Skeletal muscle satellite cell (primary cell): ENCODE measurements at regions not wholly inside any gene's neighbourhood (a gene's known extent, or its start where the extent isn't known, plus 50 kb on each side); places are given as distances from the start of the nearest gene placed in this dataset.

ENCODE experiments used
- H3K27me3 ChIP-seq: 2 replicates; pipeline ENCODE4 v1.7.0; 2013; ENCODE audit warnings: low read length; ENCODE audit not compliant: control insufficient read depth, insufficient read depth
- H3K36me3 ChIP-seq: 2 replicates; pipeline ENCODE4 v1.7.0; 2013; ENCODE audit warnings: mild to moderate bottlenecking, control low read depth, low read length; ENCODE audit not compliant: insufficient read depth
- H3K4me1 ChIP-seq: 2 replicates; pipeline ENCODE4 v1.7.0; 2013; ENCODE audit warnings: low read length; ENCODE audit not compliant: control insufficient read depth, insufficient read depth
- H3K4me2 ChIP-seq: 2 replicates; pipeline ENCODE4 v1.7.0; 2013; ENCODE audit warnings: mild to moderate bottlenecking, low read length
- H3K4me3 ChIP-seq: 2 replicates; pipeline ENCODE4 v1.7.0; 2013; ENCODE audit warnings: low read length
- H3K9ac ChIP-seq: 2 replicates; pipeline ENCODE4 v1.7.0; 2013; ENCODE audit warnings: mild to moderate bottlenecking, low read depth, low read length, moderate library complexity
- H3K9me3 ChIP-seq: replicated peaks from 2 replicates; pipeline ENCODE4 v1.7.0; 2013; ENCODE audit warnings: mild to moderate bottlenecking, control low read depth, low read length

DNA sequence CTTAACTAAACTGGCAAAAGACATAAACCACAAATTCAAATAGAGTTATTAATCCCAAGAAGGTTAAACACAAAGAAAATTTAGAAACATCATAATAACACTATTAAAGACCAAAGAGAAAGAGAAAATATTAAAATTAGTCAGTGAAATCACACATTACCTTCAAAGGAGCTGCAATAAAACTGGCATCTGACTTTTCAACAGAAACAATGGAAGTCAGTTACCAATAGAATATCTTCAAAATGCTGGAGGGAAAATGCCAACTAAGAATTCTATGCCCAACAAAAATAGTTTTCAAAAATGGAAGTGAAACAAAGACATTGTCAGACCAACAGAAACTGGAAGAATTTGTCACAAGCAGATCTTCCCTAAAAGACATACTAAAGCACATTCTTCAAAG is 68.7 kb upstream of the RNF7 start:
- Histone ChIP-seq H3K4me3 (no peak overlapping the region), H3K9me3 (no peaks in the 10 kb centered on the region), H3K27me3 (peaks cover 5% of the 10 kb centered on the region), H3K9ac (no peak overlapping the region), H3K4me1 (no peaks in the 10 kb centered on the region), H3K4me2 (no peak overlapping the region), H3K36me3 (no peaks in the 10 kb centered on the region)

DNA sequence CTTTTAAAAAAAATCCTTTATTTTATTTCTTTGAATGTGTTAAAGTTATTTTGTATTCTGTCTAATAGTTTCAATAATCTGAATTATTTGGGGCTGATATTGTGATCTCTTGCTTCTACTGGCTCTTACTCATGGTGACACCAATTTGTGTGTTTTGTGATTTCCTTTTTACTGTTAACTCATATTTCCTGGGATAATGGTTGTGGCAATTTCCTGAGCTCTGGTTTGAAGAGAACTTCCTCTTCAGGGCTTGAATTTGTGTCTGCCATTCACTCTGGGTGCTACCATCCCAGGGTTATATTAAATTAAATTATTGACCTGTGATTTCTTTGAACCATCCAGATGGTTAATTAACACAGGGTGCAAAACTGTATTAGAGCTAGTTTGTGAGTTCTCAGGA is 60.4 kb upstream of the RNF7 start:
- H3K9me3 ChIP-seq = no peaks in the 10 kb centered on the region
- no peaks in the 10 kb centered on the region for H3K27me3 ChIP-seq
- H3K36me3 ChIP-seq = no peaks in the 10 kb centered on the region
- no peak overlapping the region for H3K4me3 ChIP-seq
- no peaks in the 10 kb centered on the region for H3K4me1 ChIP-seq
- no peak overlapping the region for H3K4me2 ChIP-seq
- H3K9ac ChIP-seq = no peak overlapping the region

DNA sequence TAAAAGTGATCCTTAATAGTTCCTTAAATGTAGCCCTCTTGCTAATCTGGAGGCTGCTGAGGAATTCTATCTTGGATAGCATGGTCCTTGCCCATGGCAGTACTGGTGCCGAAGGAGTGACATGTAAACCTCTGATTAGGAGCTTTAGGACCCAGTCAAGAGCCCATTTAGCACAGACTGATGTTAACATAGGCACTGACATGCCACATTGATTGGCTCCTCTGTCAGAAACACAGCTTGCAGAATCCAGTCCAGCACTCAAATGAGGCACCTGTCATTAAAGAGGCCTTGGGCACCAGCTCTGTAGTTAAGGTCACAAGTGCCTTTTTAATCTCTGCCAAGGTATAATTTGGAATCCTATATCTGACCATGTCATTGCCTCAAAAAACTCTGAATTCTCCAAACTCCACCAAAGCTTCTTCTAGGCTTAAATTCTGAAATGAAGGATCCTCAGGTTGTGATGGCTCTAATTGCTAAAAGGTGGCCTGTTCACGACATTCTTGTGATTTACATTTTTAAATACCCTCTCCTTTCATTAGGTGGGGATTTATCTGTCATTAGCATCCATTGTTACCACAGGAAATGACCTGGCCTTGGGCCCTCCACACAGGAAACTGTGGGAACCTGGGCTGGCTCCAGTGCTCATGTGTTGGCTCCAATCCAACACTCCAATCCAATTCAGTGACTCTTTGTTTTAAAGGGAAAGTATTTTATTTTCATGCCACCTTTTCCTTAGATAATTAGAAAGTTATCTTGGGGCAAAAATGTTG is 57.3 kb upstream of the RNF7 start:
- Histone ChIP-seq H3K36me3 (no peaks in the 10 kb centered on the region), H3K4me3 (no peak overlapping the region), H3K9ac (no peak overlapping the region), H3K4me1 (no peaks in the 10 kb centered on the region), H3K27me3 (no peaks in the 10 kb centered on the region), H3K9me3 (no peaks in the 10 kb centered on the region), H3K4me2 (no peak overlapping the region)

DNA sequence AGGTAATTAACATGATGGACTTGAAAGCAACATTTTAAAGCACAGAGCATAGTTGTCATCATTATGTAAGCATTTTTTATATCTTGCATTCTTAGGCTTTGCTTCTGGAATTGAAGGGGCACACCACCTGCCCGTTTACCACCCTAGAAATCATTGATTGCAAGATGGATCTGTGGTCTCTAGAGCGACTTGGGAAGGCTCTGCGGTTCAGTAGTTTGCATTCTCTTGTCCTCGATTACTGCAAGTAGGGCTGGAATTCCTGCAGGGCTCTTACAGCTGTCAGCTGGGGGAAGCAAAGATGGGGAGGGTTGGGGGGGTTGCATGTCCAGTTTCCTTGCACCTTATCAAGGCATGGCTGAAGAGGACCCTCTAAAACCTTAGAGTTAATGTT is 56.7 kb upstream of the RNF7 start:
- Histone ChIP-seq H3K27me3 (no peaks in the 10 kb centered on the region), H3K9ac (no peak overlapping the region), H3K4me2 (no peak overlapping the region), H3K36me3 (no peaks in the 10 kb centered on the region), H3K4me1 (peaks cover 3% of the 10 kb centered on the region), H3K9me3 (no peaks in the 10 kb centered on the region), H3K4me3 (no peak overlapping the region)

DNA sequence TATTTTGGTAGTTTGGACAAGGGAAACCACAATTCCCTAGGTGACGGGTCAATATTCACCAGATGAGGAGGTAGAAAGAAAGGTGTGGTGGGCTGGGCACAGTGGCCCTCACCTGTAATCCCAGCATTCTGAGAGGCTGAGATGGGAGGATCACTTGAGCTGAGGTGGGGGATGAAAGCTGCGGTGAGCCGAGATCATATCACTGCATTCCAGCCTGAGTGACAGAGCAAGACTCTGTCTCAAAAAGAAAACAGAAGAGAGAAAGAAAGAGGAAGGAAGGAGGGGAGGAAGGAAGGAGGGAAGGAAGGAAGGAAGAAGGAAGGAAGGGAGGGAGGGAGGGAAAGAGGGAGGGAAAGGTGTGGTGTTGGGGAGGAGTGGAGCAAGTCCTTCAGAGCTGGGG is 56.1 kb upstream of the RNF7 start:
- no peak overlapping the region for H3K4me2 ChIP-seq
- H3K4me3 ChIP-seq = no peak overlapping the region

DNA sequence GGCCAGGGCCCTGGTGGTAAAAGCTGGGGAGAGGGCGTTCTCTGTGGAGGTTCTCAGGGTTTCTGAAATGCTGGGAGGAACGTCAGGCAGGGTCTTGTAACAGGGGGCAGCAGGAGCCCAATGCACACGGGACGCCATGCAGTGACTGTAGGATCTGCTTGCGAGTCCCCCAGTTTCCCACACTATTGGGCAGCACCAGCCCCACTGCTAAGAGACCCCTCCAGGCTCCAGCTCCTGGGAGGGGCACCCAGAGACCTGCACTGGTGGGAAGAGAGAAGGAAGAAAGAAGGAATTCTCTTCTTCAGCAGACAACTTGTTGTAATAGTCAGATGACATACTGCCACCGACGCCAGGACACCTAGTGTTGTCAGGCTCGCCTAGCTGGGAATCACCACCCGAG is 55.2 kb upstream of the RNF7 start:
- peaks cover 12% of the 10 kb centered on the region for H3K4me1 ChIP-seq
- H3K4me3 ChIP-seq = no peak overlapping the region
- no peak overlapping the region for H3K4me2 ChIP-seq
- H3K9me3 ChIP-seq = no peaks in the 10 kb centered on the region
- H3K27me3 ChIP-seq = no peaks in the 10 kb centered on the region
- no peak overlapping the region for H3K9ac ChIP-seq
- no peaks in the 10 kb centered on the region for H3K36me3 ChIP-seq

More for the DNA sequence above, 56.1 kb upstream of the RNF7 start:
- Histone ChIP-seq H3K4me1 (peaks cover 8% of the 10 kb centered on the region), H3K9ac (no peak overlapping the region), H3K9me3 (no peaks in the 10 kb centered on the region), H3K36me3 (no peaks in the 10 kb centered on the region), H3K27me3 (no peaks in the 10 kb centered on the region)

DNA sequence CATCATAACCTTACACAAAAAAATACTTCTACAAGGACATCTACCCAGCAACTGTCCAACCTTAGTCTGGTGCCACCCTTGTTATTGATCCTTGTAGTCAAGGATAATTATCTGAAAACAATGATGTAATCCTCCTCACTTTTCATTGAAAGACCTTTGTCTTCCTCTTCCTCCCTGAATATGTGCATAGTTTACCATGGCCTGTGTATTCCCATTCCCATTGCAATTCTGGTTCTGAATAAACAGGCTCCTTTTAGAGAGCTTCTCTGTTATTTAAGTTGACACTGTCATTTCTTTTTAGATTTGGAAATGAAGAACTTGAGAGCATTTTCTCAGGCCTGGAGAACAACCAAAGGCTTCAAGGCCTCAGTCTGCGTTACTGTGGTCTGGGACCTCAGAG is 53.3 kb upstream of the RNF7 start:
- H3K4me2 ChIP-seq = no peak overlapping the region
- H3K4me3 ChIP-seq = no peak overlapping the region
- no peaks in the 10 kb centered on the region for H3K9me3 ChIP-seq
- H3K4me1 ChIP-seq = peaks cover 12% of the 10 kb centered on the region
- no peaks in the 10 kb centered on the region for H3K36me3 ChIP-seq
- no peaks in the 10 kb centered on the region for H3K27me3 ChIP-seq
- no peak overlapping the region for H3K9ac ChIP-seq

DNA sequence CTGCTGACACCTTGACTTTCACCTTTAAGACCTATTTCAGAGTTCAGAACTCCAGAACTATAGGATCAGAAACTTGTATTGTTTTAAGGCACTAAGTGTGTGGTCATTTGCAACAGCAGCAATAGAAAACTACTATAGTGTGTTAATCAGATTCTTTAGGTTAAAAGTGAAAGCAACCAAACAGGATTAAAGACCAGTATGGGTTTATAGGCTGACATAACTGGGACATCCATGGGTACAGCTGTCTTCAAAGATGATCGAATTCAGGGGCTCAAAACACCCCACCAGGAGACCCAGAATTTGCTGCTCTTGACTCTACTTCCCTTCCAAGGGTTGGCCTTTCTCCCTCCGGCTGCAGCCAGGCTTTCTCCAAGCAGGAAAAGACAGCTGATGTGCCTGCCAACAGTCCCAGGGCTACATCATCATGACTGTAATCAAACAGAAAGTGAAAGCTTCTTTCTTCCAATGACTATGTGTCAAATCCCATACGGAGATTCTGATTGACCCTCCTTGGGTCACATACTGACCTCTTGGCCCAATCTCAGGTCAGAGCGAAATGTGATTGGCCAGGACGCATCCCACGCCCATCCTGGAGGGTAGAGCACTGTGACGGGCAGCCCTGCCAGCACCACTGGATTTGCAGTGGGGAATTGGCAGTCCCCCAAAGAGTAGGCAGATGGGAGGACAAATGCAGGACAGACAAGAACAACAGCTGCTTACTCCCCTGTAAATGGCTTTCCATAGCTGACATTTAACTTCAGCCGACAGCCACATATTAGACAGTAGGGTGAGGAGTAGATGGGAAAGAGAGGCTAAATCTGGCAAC is 51.4 kb upstream of the RNF7 start:
- Histone ChIP-seq H3K9ac (peak overlapping the region; percentile 23), H3K4me2 (peak overlapping the region; percentile 81), H3K4me3 (peak overlapping the region; percentile 65), H3K9me3 (no peaks in the 10 kb centered on the region), H3K4me1 (peaks cover 12% of the 10 kb centered on the region), H3K36me3 (no peaks in the 10 kb centered on the region), H3K27me3 (no peaks in the 10 kb centered on the region)
